H9 (cell line): ENCODE measurements at regions not wholly inside any gene's neighbourhood (a gene's known extent, or its start where the extent isn't known, plus 50 kb on each side); places are given as distances from the start of the nearest gene placed in this dataset.

Source experiments
- DNase-seq: peaks from one replicate; pipeline ENCODE4 v3.0.0-alpha.2; 2017
- H2AFZ ChIP-seq: one replicate; pipeline ENCODE4 v1.6.1; 2013; ENCODE audit warnings: mild to moderate bottlenecking, low read length, control low read depth, moderate library complexity
- H2AK5ac ChIP-seq: 2 replicates; pipeline ENCODE4 v1.6.1; 2013; ENCODE audit warnings: low read length, control low read depth, mixed read lengths; ENCODE audit not compliant: insufficient read length
- H2BK120ac ChIP-seq: one replicate; pipeline ENCODE4 v1.6.1; 2013; ENCODE audit warnings: low read depth, mild to moderate bottlenecking, low read length, control low read depth, inconsistent platforms; ENCODE audit not compliant: poor library complexity, severe bottlenecking
- H2BK12ac ChIP-seq: 2 replicates; pipeline ENCODE4 v1.6.1; 2013; ENCODE audit warnings: low read length, control low read depth, mixed read lengths, low read depth; ENCODE audit not compliant: insufficient read length
- H2BK15ac ChIP-seq: 2 replicates; pipeline ENCODE4 v1.6.1; 2013; ENCODE audit warnings: low read depth, low read length, control low read depth
- H2BK20ac ChIP-seq: one replicate; pipeline ENCODE4 v1.6.1; 2013; ENCODE audit warnings: low read depth, mild to moderate bottlenecking, low read length, control low read depth, inconsistent platforms; ENCODE audit not compliant: poor library complexity, severe bottlenecking
- H2BK5ac ChIP-seq: 2 replicates; pipeline ENCODE4 v1.6.1; 2013; ENCODE audit warnings: low read length, control low read depth, mixed read lengths; ENCODE audit not compliant: insufficient read length
- H3K14ac ChIP-seq: 2 replicates; pipeline ENCODE4 v1.6.1; 2013; ENCODE audit warnings: low read length, control low read depth; ENCODE audit not compliant: insufficient read depth
- H3K18ac ChIP-seq: 2 replicates; pipeline ENCODE4 v1.6.1; 2013; ENCODE audit warnings: low read depth, mild to moderate bottlenecking, mixed read lengths, low read length, control low read depth; ENCODE audit not compliant: insufficient read length
- H3K23ac ChIP-seq: 2 replicates; pipeline ENCODE4 v1.6.1; 2013; ENCODE audit warnings: low read length, control low read depth, mixed read lengths, low read depth; ENCODE audit not compliant: insufficient read length
- H3K23me2 ChIP-seq: 2 replicates; pipeline ENCODE4 v1.6.1; 2013; ENCODE audit warnings: low read depth, mild to moderate bottlenecking, mixed read lengths, low read length, control low read depth; ENCODE audit not compliant: insufficient read length, poor library complexity, severe bottlenecking
- H3K27ac ChIP-seq: 2 replicates; pipeline ENCODE4 v1.5.1; 2013; ENCODE audit warnings: low read length, control low read depth, mixed read lengths, low read depth; ENCODE audit not compliant: insufficient read length
- H3K27me3 ChIP-seq: 2 replicates; pipeline ENCODE4 v1.6.1; 2013; ENCODE audit warnings: low read length, control low read depth, inconsistent platforms; ENCODE audit not compliant: insufficient read depth
- H3K4ac ChIP-seq: 2 replicates; pipeline ENCODE4 v1.6.1; 2013; ENCODE audit warnings: low read depth, mild to moderate bottlenecking, control low read depth, inconsistent platforms, low read length, moderate library complexity
- H3K4me1 ChIP-seq: 2 replicates; pipeline ENCODE4 v1.6.1; 2013; ENCODE audit warnings: low read length, control low read depth, inconsistent platforms; ENCODE audit not compliant: insufficient read depth
- H3K4me2 ChIP-seq: 2 replicates; pipeline ENCODE4 v1.6.1; 2013; ENCODE audit warnings: low read length, control low read depth, mixed read lengths; ENCODE audit not compliant: insufficient read length, insufficient read depth
- H3K56ac ChIP-seq: 2 replicates; pipeline ENCODE4 v1.6.1; 2013; ENCODE audit warnings: low read depth, mild to moderate bottlenecking, mixed read lengths, low read length, control low read depth; ENCODE audit not compliant: insufficient read length
- H3K79me1 ChIP-seq: 2 replicates; pipeline ENCODE4 v1.6.1; 2013; ENCODE audit warnings: low read depth, mild to moderate bottlenecking, moderate library complexity, low read length, control low read depth, inconsistent platforms; ENCODE audit not compliant: insufficient read depth, poor library complexity, severe bottlenecking
- H3K79me2 ChIP-seq: 2 replicates; pipeline ENCODE4 v1.6.1; 2013; ENCODE audit warnings: low read length, control low read depth, inconsistent platforms; ENCODE audit not compliant: insufficient read depth
- H3K9ac ChIP-seq: 2 replicates; pipeline ENCODE4 v1.6.1; 2013; ENCODE audit warnings: low read length, control low read depth, mixed read lengths; ENCODE audit not compliant: insufficient read length; ENCODE audit errors: extremely low read depth
- H3K9me3 ChIP-seq: one replicate; pipeline ENCODE4 v1.6.1; 2013; ENCODE audit warnings: low read depth, low read length, inconsistent platforms; ENCODE audit not compliant: control insufficient read depth
- H3T11ph ChIP-seq: one replicate; pipeline ENCODE4 v1.6.1; 2013; ENCODE audit warnings: mild to moderate bottlenecking, low read length, control low read depth, inconsistent platforms
- H4K20me1 ChIP-seq: one replicate; pipeline ENCODE4 v1.6.1; 2013; ENCODE audit not compliant: control insufficient read depth, insufficient read length, insufficient read depth
- H4K5ac ChIP-seq: 2 replicates; pipeline ENCODE4 v1.6.1; 2013; ENCODE audit warnings: low read depth, mild to moderate bottlenecking, mixed read lengths, low read length, control low read depth; ENCODE audit not compliant: insufficient read length
- H4K8ac ChIP-seq: replicated peaks from 2 replicates; pipeline ENCODE4 v1.6.1; 2013; ENCODE audit warnings: low read length, control low read depth, mixed read lengths, low read depth; ENCODE audit not compliant: insufficient read length
- H4K91ac ChIP-seq: 2 replicates; pipeline ENCODE4 v1.6.1; 2013; ENCODE audit warnings: low read depth, mild to moderate bottlenecking, moderate library complexity, mixed read lengths, low read length, control low read depth; ENCODE audit not compliant: insufficient read length
- H3K27ac Mint-ChIP-seq, 3 experiments: 2 replicates in 2 of 3; 3 replicates in 1 of 3; pipeline ENCODE4 v1.8.0; 2020 to 2021; ENCODE audit warnings: mixed read lengths in 3 of 3, mild to moderate bottlenecking in 1 of 3, moderate library complexity in 1 of 3
- H3K27me3 Mint-ChIP-seq: 2 replicates; pipeline ENCODE4 v1.8.0; 2021; ENCODE audit warnings: low read depth, mild to moderate bottlenecking, moderate library complexity, mixed read lengths
- H3K36me3 Mint-ChIP-seq, 3 experiments: 2 replicates in 2 of 3; 3 replicates in 1 of 3; pipeline ENCODE4 v1.8.0; 2020 to 2021; ENCODE audit warnings: low read depth in 3 of 3, mixed read lengths in 3 of 3; ENCODE audit not compliant: insufficient read depth in 1 of 3
- H3K4me1 Mint-ChIP-seq, 2 experiments: 2 replicates each; pipeline ENCODE4 v1.8.0; 2020; ENCODE audit warnings: mixed read lengths in 2 of 2
- H3K4me3 Mint-ChIP-seq, 2 experiments: 2 replicates in 1 of 2; 3 replicates in 1 of 2; pipeline ENCODE4 v1.8.0; 2020 to 2021; ENCODE audit warnings: mild to moderate bottlenecking in 2 of 2, mixed read lengths in 2 of 2, moderate library complexity in 1 of 2
- H3K9me3 Mint-ChIP-seq, 2 experiments: 2 replicates in 1 of 2; 3 replicates in 1 of 2; pipeline ENCODE4 v1.8.0; 2020; ENCODE audit warnings: mild to moderate bottlenecking in 2 of 2, mixed read lengths in 2 of 2, moderate library complexity in 1 of 2
- WGBS: extraction: QIAGEN DNeasy Blood & Tissue Kit; methylation state at CpG from one replicate; pipeline ENCODE4 v1.1.7; 2013; ENCODE audit warnings: missing lambda C conversion rate, low lambda C conversion rate, mixed read lengths; ENCODE audit not compliant: insufficient read length; ENCODE audit errors: extremely low coverage; 5-methylcytosine and 5-hydroxymethylcytosine counted together
- TF ChIP-seq, protein P1 (sequence below): fragments of 200-600 bp; sonication (generic); conservative IDR thresholded peaks from 3 replicates; pipeline ENCODE4 v1.8.0; 2021; ENCODE audit warnings: antibody characterized with exemption, mild to moderate bottlenecking

DNA sequence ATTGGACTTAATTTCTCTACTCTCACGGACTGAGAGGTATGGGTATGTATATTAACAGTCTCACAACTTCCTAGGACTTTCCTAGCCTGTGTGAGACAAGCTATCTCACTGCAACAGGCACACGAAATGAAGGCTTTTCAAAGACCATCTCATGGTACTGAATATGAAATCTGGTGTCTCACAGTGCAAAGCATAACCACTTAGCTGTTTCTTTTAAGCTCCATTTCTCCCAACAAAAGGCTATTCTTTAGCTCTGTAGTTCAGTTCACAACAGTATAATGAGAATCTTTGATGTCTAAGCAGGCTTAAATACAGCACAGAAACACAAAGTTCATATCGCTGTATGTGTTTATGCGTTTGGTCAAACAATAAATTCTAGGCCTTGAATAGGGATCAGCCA lies 116.2 kb upstream of the PCDH18 start:
- H3K27ac Mint-ChIP-seq = no peak overlapping the region; a peak in 1 of 7 replicates
- TF ChIP-seq, protein P1, sequence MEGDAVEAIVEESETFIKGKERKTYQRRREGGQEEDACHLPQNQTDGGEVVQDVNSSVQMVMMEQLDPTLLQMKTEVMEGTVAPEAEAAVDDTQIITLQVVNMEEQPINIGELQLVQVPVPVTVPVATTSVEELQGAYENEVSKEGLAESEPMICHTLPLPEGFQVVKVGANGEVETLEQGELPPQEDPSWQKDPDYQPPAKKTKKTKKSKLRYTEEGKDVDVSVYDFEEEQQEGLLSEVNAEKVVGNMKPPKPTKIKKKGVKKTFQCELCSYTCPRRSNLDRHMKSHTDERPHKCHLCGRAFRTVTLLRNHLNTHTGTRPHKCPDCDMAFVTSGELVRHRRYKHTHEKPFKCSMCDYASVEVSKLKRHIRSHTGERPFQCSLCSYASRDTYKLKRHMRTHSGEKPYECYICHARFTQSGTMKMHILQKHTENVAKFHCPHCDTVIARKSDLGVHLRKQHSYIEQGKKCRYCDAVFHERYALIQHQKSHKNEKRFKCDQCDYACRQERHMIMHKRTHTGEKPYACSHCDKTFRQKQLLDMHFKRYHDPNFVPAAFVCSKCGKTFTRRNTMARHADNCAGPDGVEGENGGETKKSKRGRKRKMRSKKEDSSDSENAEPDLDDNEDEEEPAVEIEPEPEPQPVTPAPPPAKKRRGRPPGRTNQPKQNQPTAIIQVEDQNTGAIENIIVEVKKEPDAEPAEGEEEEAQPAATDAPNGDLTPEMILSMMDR = no peak

More for the DNA sequence above, 116.2 kb upstream of the PCDH18 start:
- H3K4me1 Mint-ChIP-seq = no peaks in the 10 kb centered on the region
- H3K18ac ChIP-seq = no peak overlapping the region
- H2BK20ac ChIP-seq = no peak overlapping the region
- no CpG with 5 or more reads among the region's 4 CpGs for WGBS
- H2AFZ ChIP-seq = no peak overlapping the region
- no peaks in the 10 kb centered on the region for H3K36me3 Mint-ChIP-seq
- H2AK5ac ChIP-seq = no peak overlapping the region
- no peak overlapping the region for H2BK15ac ChIP-seq
- no peaks in the 10 kb centered on the region for H3K23me2 ChIP-seq
- no peak overlapping the region for H3K23ac ChIP-seq
- H3K14ac ChIP-seq = no peak overlapping the region
- H3K4ac ChIP-seq = no peak overlapping the region
- no peak overlapping the region for H3K56ac ChIP-seq
- H3K27me3 Mint-ChIP-seq = no peaks in the 10 kb centered on the region
- no peak overlapping the region for H4K5ac ChIP-seq
- no peak overlapping the region for H2BK5ac ChIP-seq
- no peak for DNase-seq
- no peaks in the 10 kb centered on the region for H3K79me2 ChIP-seq
- H3K9me3 ChIP-seq = no peaks in the 10 kb centered on the region
- H3T11ph ChIP-seq = no peak overlapping the region
- H4K20me1 ChIP-seq = no peaks in the 10 kb centered on the region
- no peaks in the 10 kb centered on the region for H3K4me1 ChIP-seq
- no peak overlapping the region for H3K4me2 ChIP-seq
- H3K27me3 ChIP-seq = no peaks in the 10 kb centered on the region
- no peak overlapping the region for H2BK120ac ChIP-seq
- no peaks in the 10 kb centered on the region; a peak in 1 of 5 replicates for H3K9me3 Mint-ChIP-seq
- no peak overlapping the region for H3K27ac ChIP-seq
- no peak overlapping the region for H3K4me3 Mint-ChIP-seq
- H2BK12ac ChIP-seq = no peak overlapping the region
- no peaks in the 10 kb centered on the region for H3K79me1 ChIP-seq
- H4K91ac ChIP-seq = no peak overlapping the region
- H4K8ac ChIP-seq = no peak overlapping the region
- H3K9ac ChIP-seq = no peak overlapping the region
